PFSK-1 (cell line): ENCODE measurements at regions not wholly inside any gene's neighbourhood (a gene's known extent, or its start where the extent isn't known, plus 50 kb on each side); places are given as distances from the start of the nearest gene placed in this dataset.

Experiments
- FOXP2 ChIP-seq: optimal IDR thresholded peaks from 2 replicates; pipeline ENCODE3; 2011; ENCODE audit warnings: borderline replicate concordance, control low read depth, inconsistent platforms; ENCODE audit not compliant: insufficient read depth; ENCODE audit errors: extremely low read length, extremely low read depth
- POLR2AphosphoS5 ChIP-seq: IDR thresholded peaks from 2 replicates; pipeline ENCODE4 v1.6.1; 2012; ENCODE audit warnings: low read depth, mild to moderate bottlenecking, control low read depth, low read length, moderate library complexity
- SIN3A ChIP-seq: IDR thresholded peaks from 2 replicates; pipeline ENCODE4 v1.6.1; 2012; ENCODE audit warnings: mild to moderate bottlenecking, low read length, moderate library complexity, borderline replicate concordance; ENCODE audit not compliant: insufficient read depth
- TAF1 ChIP-seq: IDR thresholded peaks from 2 replicates; pipeline ENCODE4 v1.6.1; 2012; ENCODE audit warnings: low read length, control low read depth, borderline replicate concordance; ENCODE audit not compliant: insufficient read depth
- TF ChIP-seq, protein P1 (sequence below), 2 experiments: IDR thresholded peaks; 2 replicates each; pipeline versions ENCODE4 v1.6.1 to v1.8.0; 2011 to 2012; ENCODE audit warnings: low read depth in 2 of 2, low read length in 2 of 2, control low read depth in 1 of 2, inconsistent platforms in 1 of 2, mild to moderate bottlenecking in 1 of 2, moderate library complexity in 1 of 2; ENCODE audit not compliant: insufficient read depth in 1 of 2

DNA sequence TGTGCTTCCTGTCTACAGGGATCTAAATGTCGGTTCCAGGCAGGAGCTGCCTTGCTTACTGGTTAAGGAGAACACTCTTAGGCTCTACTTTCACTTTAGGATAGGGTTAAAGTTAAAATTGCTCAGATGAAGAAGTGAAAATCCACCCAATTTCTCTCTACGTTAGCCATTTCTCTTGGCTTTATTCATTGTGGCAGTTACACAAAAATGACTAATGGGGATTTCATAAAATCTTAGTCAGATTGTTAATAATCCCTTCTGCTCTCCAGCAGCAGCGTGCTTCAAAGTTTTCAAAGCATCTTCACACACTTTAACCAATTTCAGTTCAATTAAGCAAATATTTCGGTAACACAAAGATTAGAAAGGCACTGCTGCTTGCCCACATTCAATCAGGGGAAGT, 58.4 kb upstream of the RCN1 start:
- TF ChIP-seq, protein P1, sequence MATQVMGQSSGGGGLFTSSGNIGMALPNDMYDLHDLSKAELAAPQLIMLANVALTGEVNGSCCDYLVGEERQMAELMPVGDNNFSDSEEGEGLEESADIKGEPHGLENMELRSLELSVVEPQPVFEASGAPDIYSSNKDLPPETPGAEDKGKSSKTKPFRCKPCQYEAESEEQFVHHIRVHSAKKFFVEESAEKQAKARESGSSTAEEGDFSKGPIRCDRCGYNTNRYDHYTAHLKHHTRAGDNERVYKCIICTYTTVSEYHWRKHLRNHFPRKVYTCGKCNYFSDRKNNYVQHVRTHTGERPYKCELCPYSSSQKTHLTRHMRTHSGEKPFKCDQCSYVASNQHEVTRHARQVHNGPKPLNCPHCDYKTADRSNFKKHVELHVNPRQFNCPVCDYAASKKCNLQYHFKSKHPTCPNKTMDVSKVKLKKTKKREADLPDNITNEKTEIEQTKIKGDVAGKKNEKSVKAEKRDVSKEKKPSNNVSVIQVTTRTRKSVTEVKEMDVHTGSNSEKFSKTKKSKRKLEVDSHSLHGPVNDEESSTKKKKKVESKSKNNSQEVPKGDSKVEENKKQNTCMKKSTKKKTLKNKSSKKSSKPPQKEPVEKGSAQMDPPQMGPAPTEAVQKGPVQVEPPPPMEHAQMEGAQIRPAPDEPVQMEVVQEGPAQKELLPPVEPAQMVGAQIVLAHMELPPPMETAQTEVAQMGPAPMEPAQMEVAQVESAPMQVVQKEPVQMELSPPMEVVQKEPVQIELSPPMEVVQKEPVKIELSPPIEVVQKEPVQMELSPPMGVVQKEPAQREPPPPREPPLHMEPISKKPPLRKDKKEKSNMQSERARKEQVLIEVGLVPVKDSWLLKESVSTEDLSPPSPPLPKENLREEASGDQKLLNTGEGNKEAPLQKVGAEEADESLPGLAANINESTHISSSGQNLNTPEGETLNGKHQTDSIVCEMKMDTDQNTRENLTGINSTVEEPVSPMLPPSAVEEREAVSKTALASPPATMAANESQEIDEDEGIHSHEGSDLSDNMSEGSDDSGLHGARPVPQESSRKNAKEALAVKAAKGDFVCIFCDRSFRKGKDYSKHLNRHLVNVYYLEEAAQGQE (IDR thresholded peaks at IDR 0.05; ENCODE audit: insufficient read depth in 1 of 2, low read depth in 2 of 2, low read length in 2 of 2) = no peak
- TF ChIP-seq SIN3A = no peak

DNA sequence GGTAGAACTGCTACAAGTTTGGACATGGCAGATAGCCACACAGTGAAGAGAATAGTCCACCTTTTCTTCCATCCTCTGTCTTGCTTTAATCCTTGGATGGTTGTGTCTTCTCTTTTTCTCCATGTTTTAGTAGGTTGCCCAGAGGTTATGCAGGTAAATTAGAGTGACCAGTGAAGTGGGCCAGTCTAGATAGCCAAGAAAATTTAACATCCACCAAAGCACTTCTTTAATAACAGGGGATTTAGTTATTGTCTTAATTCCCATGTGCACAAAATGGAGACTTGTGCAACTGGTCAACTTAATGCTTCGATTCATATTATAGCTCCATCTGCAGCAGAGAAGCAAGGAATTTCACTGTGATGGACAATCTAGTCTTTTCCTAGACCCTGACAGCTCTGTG, 58.8 kb upstream of the RCN1 start:
- TF ChIP-seq SIN3A = no peak
- TF ChIP-seq, protein P1 (IDR thresholded peaks at IDR 0.05; ENCODE audit: insufficient read depth in 1 of 2, low read depth in 2 of 2, low read length in 2 of 2) = no peak
- no peak for TF ChIP-seq TAF1
- no peak for TF ChIP-seq FOXP2
- TF ChIP-seq POLR2AphosphoS5 = no peak

DNA sequence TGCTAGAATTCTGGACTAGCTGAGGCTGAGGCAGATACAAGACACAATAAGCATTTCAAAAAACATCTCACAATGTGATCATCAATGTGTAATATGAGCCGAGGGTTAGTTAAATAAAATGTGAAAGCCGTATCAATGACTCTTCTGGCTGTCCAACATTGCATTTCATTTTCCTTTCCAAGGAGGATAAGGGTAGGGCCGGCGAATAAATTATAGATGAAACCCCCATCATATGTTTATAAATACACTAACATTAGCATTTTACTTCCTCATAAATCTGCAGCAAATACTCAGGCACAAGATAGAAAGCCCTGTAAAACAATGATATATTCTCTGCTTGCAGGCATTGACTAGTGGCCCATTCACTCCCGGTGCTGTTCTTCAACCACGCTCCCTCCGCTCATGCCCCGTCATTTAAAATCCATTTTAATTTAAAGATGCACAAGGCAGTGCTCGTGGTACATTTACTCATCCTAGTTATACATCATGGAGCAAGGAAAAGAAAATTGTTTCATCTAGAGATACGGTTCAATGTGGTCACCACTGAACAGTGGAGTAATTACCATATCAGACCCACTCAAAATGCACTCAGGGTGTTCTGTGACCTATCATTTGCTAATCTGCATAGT, 59.9 kb upstream of the RCN1 start:
- no peak for TF ChIP-seq TAF1
- TF ChIP-seq POLR2AphosphoS5 = no peak
- no peak for TF ChIP-seq SIN3A

DNA sequence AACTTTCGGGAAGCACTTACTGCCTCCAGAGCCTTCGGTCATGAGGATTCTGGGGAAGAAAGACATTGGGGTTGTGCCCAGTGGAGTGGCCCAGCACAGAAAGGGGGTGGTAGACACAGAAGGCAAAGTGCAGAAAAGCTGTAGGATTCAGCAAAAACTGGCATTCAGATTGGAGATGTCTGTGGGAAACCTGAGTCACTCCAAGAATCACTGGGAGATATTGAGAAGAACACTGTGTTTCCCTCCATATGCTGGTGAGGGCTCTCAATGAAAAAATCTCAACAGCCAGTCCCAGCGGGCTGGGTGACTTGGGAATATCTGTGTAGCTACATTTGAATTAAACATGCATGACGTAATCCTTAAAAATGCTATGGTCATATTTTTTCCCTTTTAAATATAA, 61.2 kb upstream of the RCN1 start:
- TF ChIP-seq SIN3A (no peak), POLR2AphosphoS5 (no peak), TAF1 (no peak)
- TF ChIP-seq, protein P1 (IDR thresholded peaks at IDR 0.05; ENCODE audit: insufficient read depth in 1 of 2, low read depth in 2 of 2, low read length in 2 of 2) = no peak

DNA sequence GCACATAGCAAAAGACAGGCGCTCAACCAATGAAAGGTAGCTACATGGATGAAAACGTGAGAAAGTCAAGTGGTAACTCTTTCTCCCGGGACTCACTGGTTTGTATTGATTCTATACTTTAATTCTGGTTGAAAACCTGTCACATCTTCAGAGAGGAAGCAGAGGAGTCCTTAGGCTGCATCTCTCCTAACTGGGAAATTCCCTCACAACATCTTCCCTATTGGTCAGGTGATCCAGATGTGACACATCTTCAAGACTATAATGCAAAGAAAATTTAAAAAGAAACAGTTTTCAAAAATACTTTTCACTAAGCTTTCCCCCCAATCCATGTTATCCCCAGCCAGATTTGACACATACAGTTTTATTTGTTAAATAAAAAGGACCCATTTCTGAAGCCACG, 62.7 kb upstream of the RCN1 start:
- no peak for TF ChIP-seq TAF1
- TF ChIP-seq, protein P1 (IDR thresholded peaks at IDR 0.05; ENCODE audit: insufficient read depth in 1 of 2, low read depth in 2 of 2, low read length in 2 of 2) = no peak
- no peak for TF ChIP-seq SIN3A
- TF ChIP-seq POLR2AphosphoS5 = no peak
- no peak for TF ChIP-seq FOXP2
